OCI-LY1 (cell line): ENCODE measurements at regions not wholly inside any gene's neighbourhood (a gene's known extent, or its start where the extent isn't known, plus 50 kb on each side); places are given as distances from the start of the nearest gene placed in this dataset.
"Not testable (repeated sequence)": the region's sequence is repeated elsewhere in the genome, so short reads cannot be mapped to it uniquely, and the experiment has no call there.

ENCODE experiments used
- H2AFZ ChIP-seq: fragments of 200-600 bp; sonication (generic), shearing (Covaris generic); 2 replicates; pipeline ENCODE4 v1.6.0; 2014; ENCODE audit warnings: antibody characterized with exemption, mild to moderate bottlenecking, low read length
- H3F3A ChIP-seq: fragments of 200-600 bp; sonication (generic), shearing (Covaris generic); 2 replicates; pipeline ENCODE4 v1.6.0; 2014; ENCODE audit warnings: mild to moderate bottlenecking, antibody characterized with exemption, low read length, moderate library complexity; ENCODE audit not compliant: insufficient read depth
- H3K27ac ChIP-seq: fragments of 200-600 bp; sonication (generic); 2 replicates; pipeline ENCODE4 v1.5.1; 2014; ENCODE audit warnings: low read length, mixed run types, mild to moderate bottlenecking, low read depth; ENCODE audit not compliant: poor library complexity, severe bottlenecking
- H3K27me3 ChIP-seq: fragments of 200-600 bp; sonication (generic); 2 replicates; pipeline ENCODE4 v1.6.0; 2014; ENCODE audit warnings: antibody characterized with exemption, mild to moderate bottlenecking, low read length, moderate library complexity; ENCODE audit not compliant: insufficient read depth
- H3K36me3 ChIP-seq: fragments of 200-600 bp; sonication (generic); 2 replicates; pipeline ENCODE4 v1.6.1; 2014; ENCODE audit warnings: mild to moderate bottlenecking, antibody characterized with exemption, low read length, moderate library complexity, mixed read lengths; ENCODE audit not compliant: insufficient read depth
- H3K4me1 ChIP-seq: fragments of 200-600 bp; sonication (generic); 2 replicates; pipeline ENCODE4 v1.5.1; 2014; ENCODE audit warnings: mild to moderate bottlenecking, low read length, moderate library complexity; ENCODE audit not compliant: insufficient read depth, severe bottlenecking
- H3K4me2 ChIP-seq: fragments of 200-600 bp; sonication (generic), shearing (Covaris generic); 2 replicates; pipeline ENCODE4 v1.6.1; 2014; ENCODE audit warnings: low read length
- H3K4me3 ChIP-seq: fragments of 200-600 bp; sonication (generic); 2 replicates; pipeline ENCODE4 v1.5.1; 2014; ENCODE audit warnings: low read length, low read depth, mild to moderate bottlenecking, mixed read lengths; ENCODE audit not compliant: poor library complexity, severe bottlenecking
- H3K79me2 ChIP-seq: fragments of 200-600 bp; shearing (Covaris generic); 2 replicates; pipeline ENCODE4 v1.6.1; 2016; ENCODE audit warnings: mixed run types, low read length, mixed read lengths; ENCODE audit not compliant: insufficient read depth
- H3K9ac ChIP-seq: fragments of 200-600 bp; sonication (generic), shearing (Covaris generic); 2 replicates; pipeline ENCODE4 v1.6.1; 2014; ENCODE audit warnings: mild to moderate bottlenecking, low read length, mixed read lengths
- H3K9me2 ChIP-seq: fragments of 200-600 bp; sonication (generic), shearing (Covaris generic); 2 replicates; pipeline ENCODE4 v1.6.1; 2014; ENCODE audit warnings: low read depth, mild to moderate bottlenecking, low read length, mixed read lengths
- H3K9me3 ChIP-seq: fragments of 200-600 bp; shearing (Covaris generic); 2 replicates; pipeline ENCODE4 v1.6.1; 2014; ENCODE audit warnings: low read length, mixed read lengths
- H4K20me1 ChIP-seq: fragments of 200-600 bp; sonication (generic), shearing (Covaris generic); 2 replicates; pipeline ENCODE4 v1.6.0; 2016; ENCODE audit warnings: mild to moderate bottlenecking, low read length; ENCODE audit not compliant: insufficient read depth
- CTCF ChIP-seq: fragments of 200-600 bp; sonication (generic), shearing (Covaris generic); IDR thresholded peaks from 2 replicates; pipeline ENCODE4 v1.5.1; 2017; ENCODE audit warnings: mild to moderate bottlenecking, antibody characterized with exemption, low read length, moderate library complexity, mixed read lengths
- EZH2 ChIP-seq: fragments of 200-600 bp; sonication (generic), shearing (Covaris generic); IDR thresholded peaks from 2 replicates; pipeline ENCODE4 v1.8.0; 2017; ENCODE audit warnings: borderline replicate concordance, mixed run types, mild to moderate bottlenecking, antibody characterized with exemption, low read length, moderate library complexity, mixed read lengths

GRCh38 chr13:64078025-64078424 lies 2662.4 kb upstream of the PCDH20 start:
- TF ChIP-seq EZH2 (no peak), CTCF (no peak)
- no peak overlapping the region for H3K9ac ChIP-seq
- no peak overlapping the region for H3K4me2 ChIP-seq
- H3K9me3 ChIP-seq, result no peaks in the 10 kb centered on the region
- no peaks in the 10 kb centered on the region for H3K9me2 ChIP-seq
- H3K27ac ChIP-seq, result no peak overlapping the region
- no peaks in the 10 kb centered on the region for H4K20me1 ChIP-seq
- H3K27me3 ChIP-seq, result no peaks in the 10 kb centered on the region
- H3K36me3 ChIP-seq, result no peaks in the 10 kb centered on the region
- H3K79me2 ChIP-seq, result no peaks in the 10 kb centered on the region
- H2AFZ ChIP-seq, result no peak overlapping the region
- no peaks in the 10 kb centered on the region for H3K4me1 ChIP-seq
- H3K4me3 ChIP-seq, result no peak overlapping the region
- H3F3A ChIP-seq, result no peaks in the 10 kb centered on the region

GRCh38 chr13:64077132-64077835 lies 2661.6 kb upstream of the PCDH20 start:
- H3K36me3 ChIP-seq, H3K27ac ChIP-seq, H3K27me3 ChIP-seq, H3K9me2 ChIP-seq, H3K9ac ChIP-seq, H3K9me3 ChIP-seq, H3K4me1 ChIP-seq, H3K79me2 ChIP-seq, H4K20me1 ChIP-seq, H3K4me3 ChIP-seq, H2AFZ ChIP-seq, H3F3A ChIP-seq, H3K4me2 ChIP-seq: not testable (repeated sequence)

- no peak overlapping the region for H3K27ac ChIP-seq
- H3K27me3 ChIP-seq, result no peaks in the 10 kb centered on the region
- TF ChIP-seq CTCF (no peak), EZH2 (no peak)
- no peak overlapping the region for H3K9ac ChIP-seq
- no peaks in the 10 kb centered on the region for H3K9me2 ChIP-seq
- no peaks in the 10 kb centered on the region for H3K9me3 ChIP-seq
- H3K4me3 ChIP-seq, result peak overlapping the region; percentile 45
- H3K4me2 ChIP-seq, result no peak overlapping the region; the same call in 1 of the 2 replicates
- H4K20me1 ChIP-seq, result no peaks in the 10 kb centered on the region
- H3K79me2 ChIP-seq, result no peaks in the 10 kb centered on the region
- no peaks in the 10 kb centered on the region for H3K36me3 ChIP-seq
- peak overlapping the region; percentile 80; the same call in 1 of the 2 replicates for H2AFZ ChIP-seq
- H3K4me1 ChIP-seq, result no peaks in the 10 kb centered on the region
- H3F3A ChIP-seq, result no peaks in the 10 kb centered on the region
These were observed 2660.1 kb upstream of the PCDH20 start for GRCh38 chr13:64075543-64076271.
